ENCODE measurements at regions not wholly inside any gene's neighbourhood (a gene's known extent, or its start where the extent isn't known, plus 50 kb on each side); places are given as distances from the start of the nearest gene placed in this dataset.

GRCh38 chr4:32879913-32880312 lies 2159.7 kb downstream of the PCDH7 start:
- no peaks in the 10 kb centered on the region for H3K4me1 ChIP-seq
- no peak for TF ChIP-seq CTCF (IDR thresholded peaks at IDR 0.05)
- no peak for TF ChIP-seq POLR2A (IDR thresholded peaks at IDR 0.05)
- no peak for TF ChIP-seq POLR2AphosphoS5 (IDR thresholded peaks at IDR 0.05)
- no peaks in the 10 kb centered on the region for H3K36me3 ChIP-seq
- no peak for DNase-seq (ENCODE audit: low spot score in 2 of 2)
- no peaks in the 10 kb centered on the region for H3K9me3 ChIP-seq
- no peaks in the 10 kb centered on the region for H3K27me3 ChIP-seq
- H3K4me3 ChIP-seq, result no peak overlapping the region
- H3K27ac ChIP-seq, result no peak overlapping the region
- intact Hi-C loops (cut with DNase I; ENCODE audit: low total_unique reads), result no loop called here

GRCh38 chr4:32884198-32884597 lies 2164.0 kb downstream of the PCDH7 start:
- Histone ChIP-seq H3K27me3 (no peaks in the 10 kb centered on the region), H3K27ac (no peak overlapping the region), H3K4me3 (no peak overlapping the region), H3K36me3 (no peaks in the 10 kb centered on the region), H3K4me1 (no peaks in the 10 kb centered on the region), H3K9me3 (no peaks in the 10 kb centered on the region)
- TF ChIP-seq CTCF (IDR thresholded peaks at IDR 0.05), result no peak
- TF ChIP-seq POLR2AphosphoS5 (IDR thresholded peaks at IDR 0.05), result no peak
- TF ChIP-seq POLR2A (IDR thresholded peaks at IDR 0.05), result no peak
- no peak for DNase-seq (ENCODE audit: low spot score in 2 of 2)
- intact Hi-C loops (cut with DNase I; ENCODE audit: low total_unique reads), result no loop called here

- no peak overlapping the region for H3K4me3 ChIP-seq
- DNase-seq (ENCODE audit: low spot score in 2 of 2), result no peak
- TF ChIP-seq POLR2A (IDR thresholded peaks at IDR 0.05), result no peak
Observed at GRCh38 chr4:32890398-32890797, 2170.2 kb downstream of the PCDH7 start.

GRCh38 chr4:32909053-32909452 lies 2188.9 kb downstream of the PCDH7 start:
- Histone ChIP-seq H3K27ac (no peak overlapping the region), H3K4me1 (no peaks in the 10 kb centered on the region), H3K27me3 (no peaks in the 10 kb centered on the region), H3K4me3 (no peak overlapping the region), H3K9me3 (peaks cover 7 to 19% of the 10 kb centered on the region in 2 donors), H3K36me3 (no peaks in the 10 kb centered on the region)
- DNase-seq (ENCODE audit: low spot score in 2 of 2), result no peak
- TF ChIP-seq POLR2AphosphoS5 (IDR thresholded peaks at IDR 0.05), result no peak
- no peak for TF ChIP-seq CTCF (IDR thresholded peaks at IDR 0.05)
- no peak for TF ChIP-seq POLR2A (IDR thresholded peaks at IDR 0.05)
- intact Hi-C loops (cut with DNase I; ENCODE audit: low total_unique reads), result no loop called here

More at GRCh38 chr4:32890398-32890797, 2170.2 kb downstream of the PCDH7 start:
- no peaks in the 10 kb centered on the region for H3K4me1 ChIP-seq
- H3K9me3 ChIP-seq, result no peaks in the 10 kb centered on the region
- intact Hi-C loops (cut with DNase I; ENCODE audit: low total_unique reads), result no loop called here
- no peak overlapping the region for H3K27ac ChIP-seq
- H3K27me3 ChIP-seq, result no peaks in the 10 kb centered on the region
- no peaks in the 10 kb centered on the region for H3K36me3 ChIP-seq

- DNase-seq (ENCODE audit: low spot score in 2 of 2), result no peak
- H3K27ac ChIP-seq, result no peak overlapping the region
- no peaks in the 10 kb centered on the region for H3K36me3 ChIP-seq
- no peak for TF ChIP-seq POLR2AphosphoS5 (IDR thresholded peaks at IDR 0.05)
- intact Hi-C loops (cut with DNase I; ENCODE audit: low total_unique reads), result no loop called here
- H3K9me3 ChIP-seq, result peaks cover 7 to 16% of the 10 kb centered on the region in 2 donors
- H3K4me3 ChIP-seq, result no peak overlapping the region
- no peaks in the 10 kb centered on the region for H3K27me3 ChIP-seq
- no peaks in the 10 kb centered on the region for H3K4me1 ChIP-seq
Observed at GRCh38 chr4:32909736-32910135, 2189.6 kb downstream of the PCDH7 start.

GRCh38 chr4:32917586-32917985 lies 2197.4 kb downstream of the PCDH7 start:
- DNase-seq (ENCODE audit: low spot score in 2 of 2), result no peak
- TF ChIP-seq POLR2A (IDR thresholded peaks at IDR 0.05) (no peak), POLR2AphosphoS5 (IDR thresholded peaks at IDR 0.05) (no peak), CTCF (IDR thresholded peaks at IDR 0.05) (no peak)
- Histone ChIP-seq H3K4me1 (no peaks in the 10 kb centered on the region), H3K9me3 (peaks cover 0 to 5% of the 10 kb centered on the region in 2 donors), H3K27me3 (no peaks in the 10 kb centered on the region), H3K27ac (no peak overlapping the region), H3K4me3 (no peak overlapping the region), H3K36me3 (no peaks in the 10 kb centered on the region)
- intact Hi-C loops (cut with DNase I; ENCODE audit: low total_unique reads), result no loop called here
